ENCODE measurements at regions not wholly inside any gene's neighbourhood (a gene's known extent, or its start where the extent isn't known, plus 50 kb on each side); places are given as distances from the start of the nearest gene placed in this dataset.
"Not testable (repeated sequence)": the region's sequence is repeated elsewhere in the genome, so short reads cannot be mapped to it uniquely, and the experiment has no call there.

DNA sequence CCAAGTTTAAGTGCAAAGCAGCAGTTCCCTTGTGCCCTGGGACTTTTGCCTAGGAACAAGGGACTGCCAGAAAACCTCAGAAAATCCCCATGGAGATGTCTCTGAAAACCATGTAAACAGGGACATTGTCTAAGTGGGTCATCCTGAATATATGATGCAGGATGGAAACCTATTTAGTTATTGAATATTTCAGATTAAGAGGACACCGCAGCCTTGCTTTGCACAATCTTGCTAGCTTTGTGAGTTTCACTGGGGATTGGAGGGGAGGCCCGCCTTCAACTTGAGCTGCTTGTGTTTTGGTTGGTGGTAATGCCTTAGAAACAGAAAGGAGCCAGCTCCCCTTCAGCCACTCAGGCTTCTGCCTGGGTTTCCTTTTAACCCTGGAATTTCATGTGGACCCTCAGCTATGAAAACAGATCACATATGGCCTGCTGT lies 112.8 kb downstream of the C9orf152 start:
- DNase-seq (ENCODE audit: low spot score): no peak

DNA sequence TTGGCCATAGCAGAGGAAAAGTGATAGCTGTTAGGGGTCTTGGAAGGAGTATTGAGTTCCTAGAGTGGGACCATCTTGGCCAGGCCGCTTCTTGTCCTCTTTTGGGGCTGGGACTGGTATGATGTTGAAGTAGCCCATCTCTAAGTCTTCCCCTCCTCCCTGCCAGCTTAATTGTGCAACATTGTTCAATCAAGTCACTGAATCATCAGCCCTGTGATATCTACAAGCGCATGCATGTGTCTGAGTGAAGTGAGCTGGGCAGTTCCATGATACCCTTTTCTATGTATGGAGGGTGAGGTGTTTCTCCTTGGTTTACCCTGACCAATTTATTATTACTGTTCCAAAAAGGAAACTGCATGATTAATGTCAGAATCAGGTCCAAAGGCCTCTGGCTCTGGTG lies 112.2 kb downstream of the C9orf152 start:
- DNase-seq (ENCODE audit: low spot score): no peak

DNA sequence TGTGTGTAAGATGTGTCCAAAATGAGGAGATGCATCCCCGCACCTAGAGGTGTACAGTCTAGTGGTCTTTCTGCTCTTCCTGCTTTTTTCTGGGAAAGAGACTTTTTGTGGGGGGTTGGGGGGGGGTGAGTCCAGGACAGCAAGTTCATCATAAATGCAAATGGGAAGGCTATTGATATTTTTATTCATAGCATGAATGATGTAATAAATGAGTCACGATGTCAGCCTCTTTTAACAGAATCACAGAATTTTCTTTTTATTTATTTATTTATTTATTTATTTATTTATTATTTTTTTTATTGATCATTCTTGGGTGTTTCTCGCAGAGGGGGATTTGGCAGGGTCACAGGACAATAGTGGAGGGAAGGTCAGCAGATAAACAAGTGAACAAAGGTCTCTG lies 111.3 kb downstream of the C9orf152 start:
- DNase-seq (ENCODE audit: low spot score): not testable (repeated sequence)

DNA sequence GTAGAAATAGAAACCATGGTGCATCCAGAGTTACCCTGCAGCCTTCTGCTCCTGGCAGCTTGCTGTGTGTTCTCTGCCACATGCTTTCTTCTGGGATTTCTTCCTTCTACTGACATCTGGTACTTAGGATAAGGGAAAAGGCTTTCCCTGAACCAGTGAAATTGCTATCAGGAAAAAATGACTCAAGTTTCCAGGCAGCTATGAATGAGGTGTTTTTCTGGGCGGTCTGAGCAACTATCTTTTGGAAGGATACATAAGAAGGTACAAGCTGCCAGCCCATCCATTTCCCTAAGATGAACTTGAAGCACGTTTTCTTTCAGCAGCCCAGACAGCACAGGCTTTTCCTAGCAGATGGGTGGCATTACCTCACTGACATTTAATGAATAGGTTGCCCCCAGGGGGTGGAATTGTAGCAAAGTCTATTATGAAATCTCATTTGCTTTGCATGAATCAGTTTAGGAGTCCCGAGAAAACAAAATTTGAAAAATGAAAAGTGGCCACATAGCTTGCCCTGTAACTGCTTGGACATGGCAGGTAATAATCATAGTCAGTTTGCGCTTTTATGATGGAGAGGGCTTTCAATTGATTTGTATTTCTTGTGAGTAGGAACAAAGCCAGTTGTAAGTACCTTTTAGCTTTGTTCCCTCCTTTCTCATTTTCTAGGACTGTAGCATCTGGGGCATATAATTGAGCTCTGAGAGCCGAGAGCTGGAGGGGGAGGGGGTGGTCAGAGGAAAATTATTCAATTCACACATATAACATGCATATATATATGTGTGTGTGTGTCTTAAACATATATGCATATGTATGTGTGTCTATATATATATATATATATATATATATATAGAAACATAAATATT lies 108.5 kb downstream of the C9orf152 start:
- no peak for DNase-seq (ENCODE audit: low spot score)

DNA sequence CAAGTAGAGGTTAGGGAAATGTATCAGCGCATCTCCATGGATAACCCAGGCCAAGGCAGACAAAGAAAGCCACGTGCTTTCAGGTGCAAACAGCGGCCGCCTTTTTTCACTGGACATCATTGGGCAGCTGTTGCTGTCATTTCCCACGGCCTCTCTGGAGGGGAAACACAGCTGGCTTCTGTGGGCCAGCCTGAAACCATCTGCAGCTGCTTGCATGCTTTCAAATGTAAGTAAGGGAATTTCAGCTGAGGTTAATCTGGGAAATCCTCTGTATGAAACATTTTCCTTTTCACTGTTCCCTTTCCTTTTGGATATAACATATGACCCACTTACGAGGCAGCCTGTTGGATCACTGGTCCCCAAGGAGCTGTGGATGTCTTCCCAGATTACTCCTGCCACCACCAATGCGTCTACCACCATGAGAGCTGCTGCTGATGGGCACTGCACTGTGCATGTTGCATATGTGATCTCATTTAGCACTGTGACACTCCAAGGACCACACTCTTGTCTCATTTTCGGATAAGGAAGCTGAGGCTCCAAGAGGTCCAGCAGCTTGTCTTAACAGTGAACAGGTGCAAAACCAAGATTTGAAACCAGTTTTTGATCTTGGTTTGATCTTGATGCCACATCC lies 106.3 kb downstream of the C9orf152 start:
- DNase-seq (ENCODE audit: low spot score): no peak

DNA sequence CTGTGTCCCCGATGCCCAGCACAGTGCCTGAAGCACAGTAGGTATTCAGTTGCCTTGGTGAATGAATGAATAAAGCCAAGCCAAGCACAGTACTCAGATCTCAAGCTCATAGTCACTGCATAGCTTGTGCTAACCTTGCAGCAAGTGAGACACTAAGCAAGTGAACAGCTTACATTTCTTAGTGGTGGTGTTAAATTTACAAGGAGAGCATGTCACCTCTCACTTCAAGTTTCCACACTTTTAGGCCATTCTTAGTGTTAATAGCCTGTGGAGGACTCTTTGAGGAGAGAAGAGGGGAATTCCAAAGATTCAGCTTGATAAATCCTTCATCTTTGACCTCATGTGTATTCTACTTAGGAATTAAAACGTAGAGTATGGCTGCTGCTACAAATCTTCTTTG lies 104.7 kb downstream of the C9orf152 start:
- DNase-seq (ENCODE audit: low spot score): no peak

DNA sequence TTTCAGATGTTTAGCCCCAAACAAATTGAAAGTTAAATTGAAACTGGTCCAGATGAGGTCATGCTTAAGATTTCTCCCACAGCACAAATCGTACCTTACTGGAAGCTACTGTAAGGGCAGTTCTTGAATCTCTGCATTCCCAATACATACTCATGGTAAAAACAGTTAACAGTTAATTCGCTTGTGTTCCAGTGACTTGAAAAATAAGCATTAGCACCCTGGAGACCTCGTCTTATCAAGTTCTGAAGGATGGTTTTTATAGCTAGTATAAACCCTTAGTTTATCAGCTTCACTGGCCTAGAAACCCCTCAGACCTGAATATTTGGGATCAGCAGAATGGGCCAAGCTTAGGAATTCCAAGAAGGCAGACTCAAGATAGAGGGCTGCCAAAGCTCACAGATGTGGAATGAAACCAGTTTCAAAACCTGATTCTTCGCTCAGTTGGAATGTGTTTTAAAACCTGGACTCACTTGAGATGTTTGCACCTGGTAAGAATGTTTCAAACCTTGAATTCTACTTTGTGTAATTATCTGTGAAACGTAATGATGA lies 103.6 kb downstream of the C9orf152 start:
- DNase-seq (ENCODE audit: low spot score): no peak

DNA sequence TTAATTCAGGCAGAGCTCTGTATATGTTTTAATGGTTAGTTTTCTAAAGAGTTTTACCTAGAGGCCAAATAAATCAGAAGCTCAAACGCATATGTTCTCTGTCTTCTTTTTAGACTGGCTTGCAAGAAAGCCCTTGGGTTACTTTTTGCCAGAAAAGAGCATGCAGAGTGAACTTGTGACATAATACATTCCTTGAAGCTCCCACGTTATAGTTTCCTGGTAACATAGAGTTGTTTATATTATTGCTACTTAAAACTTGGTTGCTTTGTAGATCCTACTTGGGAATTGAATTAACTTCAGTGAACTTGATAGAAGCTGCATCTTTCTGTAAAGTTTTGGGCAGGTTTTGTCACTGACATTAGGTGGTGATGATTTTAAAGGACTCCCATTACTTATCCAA lies 102.9 kb downstream of the C9orf152 start:
- no peak for DNase-seq (ENCODE audit: low spot score)

DNA sequence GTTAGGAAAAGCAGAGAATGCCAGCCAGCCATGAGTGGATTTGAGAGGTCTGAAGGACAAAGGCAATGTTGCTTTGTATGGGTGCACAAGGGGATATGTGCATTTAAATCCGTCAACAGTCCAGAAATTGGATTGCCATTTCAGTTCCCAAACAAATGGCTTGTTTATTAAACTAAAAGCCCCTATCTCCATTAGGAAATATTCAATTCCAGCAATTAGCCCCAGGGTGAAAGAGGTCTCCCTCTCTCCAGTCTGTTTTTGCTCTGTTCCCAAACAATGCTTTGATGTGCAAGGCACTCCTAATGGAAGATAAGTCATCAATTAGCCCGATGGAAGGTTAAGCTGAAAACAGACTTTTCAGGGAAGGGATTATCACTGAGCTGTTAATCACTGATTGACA lies 101.3 kb downstream of the C9orf152 start:
- no peak for DNase-seq (ENCODE audit: low spot score)

DNA sequence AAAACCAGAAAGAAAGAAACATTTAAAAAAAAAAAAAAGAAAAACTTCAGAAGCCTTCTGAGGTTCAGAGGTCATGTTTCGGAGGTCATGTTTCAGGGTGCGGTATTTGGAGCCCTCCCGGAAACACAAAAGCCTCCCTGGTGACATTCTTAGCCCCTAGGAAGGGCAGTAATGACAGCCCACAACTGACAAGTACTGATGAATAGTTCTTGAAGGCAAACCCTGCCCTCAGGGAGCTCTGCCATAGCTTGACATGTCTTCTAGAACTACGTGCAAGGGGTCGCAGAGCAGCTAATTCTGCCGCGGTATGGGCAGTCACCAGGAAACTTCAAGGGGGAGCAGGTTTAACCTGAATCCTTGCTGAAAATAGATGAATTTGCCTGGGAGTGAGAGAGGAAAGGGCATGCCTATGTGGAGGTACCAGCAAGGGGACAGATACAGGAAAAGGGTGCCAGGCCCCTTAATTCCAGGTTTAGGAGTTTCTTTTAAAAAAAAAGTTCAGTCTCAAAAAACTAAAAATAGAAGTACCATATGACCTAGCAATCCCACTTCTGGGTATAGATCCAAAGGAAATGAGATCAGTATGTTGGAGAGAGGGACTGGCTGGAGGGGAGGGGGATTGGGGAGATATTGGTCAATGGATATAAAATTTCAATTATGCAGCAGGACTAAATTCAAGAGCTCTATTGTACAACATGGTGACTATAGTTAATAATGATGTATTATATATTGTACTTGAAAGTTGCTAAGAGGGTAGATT lies 98.4 kb downstream of the C9orf152 start:
- no peak for DNase-seq (ENCODE audit: low spot score)

DNA sequence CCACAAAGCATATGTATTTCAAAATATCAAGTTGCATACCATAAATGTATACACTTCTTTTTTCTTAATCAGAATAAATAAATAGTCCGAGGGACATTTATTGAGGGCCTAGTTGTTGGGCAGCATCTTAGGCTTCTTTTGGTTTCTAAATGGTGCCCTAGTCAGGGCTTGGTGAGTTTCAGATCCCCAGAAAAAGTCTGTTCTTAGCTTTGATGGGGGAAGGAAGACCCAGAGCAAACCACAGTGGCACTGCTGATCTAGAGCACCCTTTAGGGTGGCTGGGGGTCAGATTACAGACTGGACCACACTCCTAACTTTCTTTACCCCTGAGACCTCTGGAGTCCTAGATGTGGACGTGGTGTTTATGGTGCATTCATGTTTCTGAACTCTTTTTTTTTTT lies 97.8 kb downstream of the C9orf152 start:
- no peak for DNase-seq (ENCODE audit: low spot score)

DNA sequence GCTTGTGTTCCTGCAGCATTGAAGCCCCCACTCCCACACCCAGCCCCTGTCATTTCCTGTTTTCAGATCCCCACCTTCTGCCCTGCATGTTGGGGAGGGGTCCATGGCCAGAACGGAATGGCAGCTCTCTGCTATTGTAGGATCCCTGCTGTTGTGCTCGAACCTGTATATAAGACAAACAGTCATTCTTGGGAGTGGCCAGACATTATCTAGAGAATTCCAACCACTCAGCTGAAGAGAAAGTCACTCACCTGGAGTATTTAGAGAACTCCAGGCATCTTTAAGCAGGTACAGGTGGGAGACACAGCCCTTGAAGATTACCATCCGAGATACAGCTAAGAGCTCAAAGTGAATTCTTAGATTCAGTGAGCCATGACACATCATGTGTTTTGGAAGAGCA lies 96.1 kb downstream of the C9orf152 start:
- no peak for DNase-seq (ENCODE audit: low spot score)

DNA sequence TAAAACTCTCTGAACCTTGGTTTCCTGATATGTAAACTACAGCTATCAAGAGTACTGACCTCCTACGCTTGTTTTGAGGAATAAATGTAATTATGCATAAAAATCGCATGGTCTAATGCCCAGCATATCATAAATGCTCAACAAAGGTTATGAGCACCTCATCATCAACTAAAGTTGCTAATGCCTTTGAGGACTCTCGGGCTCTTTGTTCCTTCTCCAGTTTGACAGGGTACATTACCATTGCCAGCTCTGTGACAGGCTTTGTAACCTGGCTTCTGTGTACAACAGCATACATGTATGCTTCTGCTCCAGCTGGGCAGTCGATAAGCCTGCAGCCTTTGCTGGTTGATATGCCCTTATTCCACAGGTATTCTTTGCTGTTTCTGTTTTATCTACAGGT lies 95.2 kb downstream of the C9orf152 start:
- no peak for DNase-seq (ENCODE audit: low spot score)

DNA sequence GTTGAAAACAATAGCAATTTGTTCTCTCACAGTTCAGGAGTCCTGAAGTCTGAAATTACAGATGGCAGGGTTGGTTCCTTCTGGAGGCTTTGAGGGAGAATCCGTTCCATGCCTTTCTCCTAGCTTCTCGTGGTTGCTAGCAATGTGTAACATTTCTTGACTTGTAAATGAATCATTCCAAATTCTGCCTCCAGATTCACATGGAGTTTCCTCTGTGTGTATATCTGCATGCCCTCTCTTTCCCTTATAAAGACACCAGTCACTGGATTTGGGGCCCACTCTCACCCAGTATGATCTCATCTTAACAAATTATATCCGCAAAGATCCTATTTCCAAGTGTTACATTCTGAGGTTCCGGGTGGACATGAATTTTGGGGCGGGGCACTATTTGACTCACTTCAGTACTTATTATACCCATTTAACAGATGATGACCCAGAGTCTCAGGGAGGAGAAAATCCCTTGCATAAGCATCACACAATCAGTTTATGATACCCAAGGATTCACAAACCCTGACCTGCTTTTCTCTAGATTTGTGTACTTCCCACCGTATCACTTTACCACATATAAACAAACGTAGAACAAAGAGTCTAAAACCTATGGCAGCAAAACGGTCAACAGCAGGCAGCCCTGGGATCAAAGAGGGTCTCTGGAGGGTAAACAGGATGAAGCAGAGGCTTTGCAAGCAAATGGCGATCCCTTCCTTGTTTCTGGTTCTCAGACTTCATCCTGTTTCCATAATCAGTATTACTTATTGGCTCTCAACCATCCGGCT lies 93.7 kb downstream of the C9orf152 start:
- DNase-seq (ENCODE audit: low spot score): no peak

DNA sequence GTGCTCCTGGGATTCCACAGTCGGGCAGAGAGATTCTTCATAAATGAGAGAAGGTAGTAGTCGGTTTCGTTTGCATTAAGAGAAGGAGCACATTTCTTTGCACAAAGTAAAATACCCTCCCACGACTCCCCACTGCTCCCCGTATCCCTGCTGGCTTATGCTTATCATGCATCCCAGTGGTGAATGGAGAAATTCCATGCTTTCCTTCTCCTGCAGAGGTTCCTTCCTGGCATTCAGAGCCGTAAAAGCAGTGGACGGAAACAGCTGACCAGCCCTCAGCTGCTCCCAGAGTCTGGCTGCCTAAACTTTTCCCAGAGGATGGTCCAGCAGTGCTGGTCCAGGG lies 93.1 kb downstream of the C9orf152 start:
- no peak for DNase-seq (ENCODE audit: low spot score)

DNA sequence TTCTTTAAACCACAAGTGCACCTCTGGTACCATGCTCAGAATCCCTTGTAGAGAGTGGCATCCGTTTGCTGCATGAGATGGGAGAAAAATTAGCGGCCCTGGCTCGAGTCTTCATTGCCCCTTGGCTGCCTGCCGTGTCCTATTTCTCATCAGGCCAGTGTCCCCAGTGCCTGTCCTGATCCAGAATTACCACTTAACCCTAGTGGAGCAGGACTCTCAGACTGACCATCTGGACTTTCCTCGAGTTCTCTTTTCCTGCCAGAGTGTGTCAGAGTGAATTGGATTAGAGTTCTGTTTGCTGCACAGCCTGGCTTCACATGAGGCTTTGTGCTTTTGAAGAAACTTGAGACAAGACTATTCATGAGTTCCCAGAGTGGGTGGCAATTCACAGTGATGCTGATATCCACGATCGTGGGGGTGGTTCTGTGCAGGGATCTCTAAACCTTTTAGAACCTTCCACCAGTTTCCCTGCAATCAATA lies 92.6 kb downstream of the C9orf152 start:
- no peak for DNase-seq (ENCODE audit: low spot score)

DNA sequence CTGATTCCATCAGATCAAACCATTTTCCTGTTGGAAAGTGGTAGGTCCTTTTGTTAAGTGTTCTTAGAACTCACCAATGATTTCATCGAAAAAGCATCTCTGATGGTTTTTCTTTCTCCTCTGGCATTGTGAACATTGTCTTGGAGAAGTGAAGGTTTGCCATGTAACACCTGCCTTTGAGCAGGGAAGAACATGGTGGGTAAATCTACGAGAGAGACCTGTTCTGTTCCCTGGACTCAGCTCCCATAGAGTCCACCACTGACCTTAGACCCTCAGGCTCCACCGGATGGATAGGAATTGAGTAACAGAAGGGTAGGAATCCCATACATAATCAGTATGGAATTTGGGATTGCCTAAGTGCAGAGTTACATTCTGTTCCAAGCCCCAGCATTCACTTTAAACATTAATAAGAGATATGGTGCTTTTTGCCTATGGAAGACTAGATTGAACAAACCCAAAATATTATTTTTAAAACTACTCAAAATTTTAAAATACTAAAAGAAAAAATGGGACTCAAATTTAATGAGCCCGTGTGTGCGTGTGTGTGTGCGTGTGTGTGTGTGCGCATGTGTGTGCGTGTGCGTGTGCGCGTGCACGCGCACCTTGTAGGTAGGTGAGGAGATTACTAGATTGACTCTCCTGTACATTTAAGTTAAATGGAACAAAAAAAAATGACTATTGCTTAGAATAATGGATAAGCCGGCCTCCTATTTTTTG lies 92.0 kb downstream of the C9orf152 start:
- peak; percentile 69 for DNase-seq (ENCODE audit: low spot score)

DNA sequence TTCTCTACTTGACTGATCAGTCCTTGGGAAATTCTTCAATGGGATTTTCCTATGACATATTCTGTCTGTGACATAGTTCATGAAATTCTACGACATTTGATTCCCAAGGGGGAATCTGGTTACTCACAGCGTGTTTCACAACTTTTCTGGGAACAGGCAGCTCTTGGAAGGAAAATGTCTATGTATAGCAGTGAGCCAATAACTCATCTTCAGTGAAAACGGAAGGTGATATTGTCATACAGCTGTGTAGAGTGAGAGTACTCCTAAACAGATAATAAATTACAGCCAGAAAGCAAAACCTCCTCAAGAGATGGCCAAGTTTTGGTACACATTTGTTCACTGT lies 91.4 kb downstream of the C9orf152 start:
- DNase-seq (ENCODE audit: low spot score): no peak

DNA sequence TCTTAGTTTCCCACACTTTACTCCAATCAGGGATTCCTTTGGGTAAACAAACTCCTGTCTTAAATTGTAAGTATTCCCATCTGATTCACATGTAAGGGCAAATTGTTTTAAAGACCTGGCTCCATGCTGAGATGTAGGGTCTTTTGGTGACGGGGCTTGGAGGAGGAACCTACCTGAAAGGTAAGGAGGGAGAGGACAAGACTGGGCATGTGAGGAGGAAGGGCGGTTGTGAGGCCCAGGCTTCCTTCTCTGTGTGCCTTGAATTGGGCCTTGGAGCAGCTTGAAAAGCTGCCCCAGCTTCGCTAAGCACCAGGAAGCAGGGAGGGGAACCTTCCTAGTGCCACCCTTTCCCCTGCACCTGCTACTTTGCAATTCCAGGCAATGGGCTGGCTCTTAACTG lies 86.8 kb downstream of the C9orf152 start:
- DNase-seq (ENCODE audit: low spot score): no peak

DNA sequence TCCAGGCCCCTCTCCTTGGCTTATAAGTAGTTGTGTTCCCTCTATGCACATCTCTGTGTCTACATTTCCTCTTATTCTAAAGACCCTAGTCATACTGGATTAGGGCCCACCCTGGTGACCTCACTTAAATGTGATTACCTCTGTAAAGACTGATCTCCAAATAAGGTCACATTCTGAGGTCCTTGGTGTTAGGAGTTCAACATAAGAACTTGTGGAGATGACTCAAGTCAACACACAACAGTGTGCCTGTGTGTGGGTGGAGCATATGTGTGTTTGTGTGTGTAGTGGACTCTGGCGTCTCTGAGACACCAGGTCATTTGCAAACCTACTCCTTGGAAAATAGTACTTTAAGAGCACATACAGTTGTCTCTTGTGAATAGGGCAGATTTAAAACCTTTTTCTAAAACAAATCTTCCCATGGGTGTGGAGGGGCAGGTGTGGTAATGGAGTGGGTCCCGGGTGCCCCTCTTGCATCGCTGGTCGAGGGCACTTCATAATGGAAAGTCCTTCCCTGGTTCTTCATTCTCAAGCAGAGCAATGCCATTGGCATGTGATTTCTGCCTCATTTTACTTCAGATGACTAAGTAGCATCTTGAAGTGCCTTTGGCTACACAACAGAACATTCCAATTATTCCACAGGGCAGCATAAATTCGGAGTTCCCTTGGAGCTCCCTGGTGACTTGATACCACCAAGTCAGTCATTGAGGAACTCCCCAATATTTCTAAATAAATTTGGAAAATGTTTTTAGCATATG lies 84.4 kb downstream of the C9orf152 start:
- no peak for DNase-seq (ENCODE audit: low spot score)

DNA sequence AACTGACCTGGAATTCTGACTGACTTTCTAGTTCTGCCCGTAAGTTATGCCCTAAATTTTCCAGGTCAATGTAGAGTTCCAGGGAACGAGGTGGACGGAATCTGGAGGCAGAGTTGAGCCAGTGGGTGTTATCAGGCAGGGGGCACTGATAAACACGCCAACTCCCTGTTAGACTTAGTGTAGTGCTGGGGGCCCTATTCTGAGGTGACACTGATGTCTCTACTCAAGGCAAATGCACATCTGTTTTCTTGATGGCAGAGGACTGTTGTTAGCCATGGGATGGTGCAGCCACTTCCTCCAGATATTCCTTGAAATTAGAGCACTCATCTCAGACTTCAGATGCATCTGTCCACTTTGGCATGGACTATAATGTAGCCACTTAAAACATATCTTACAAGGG lies 83.5 kb downstream of the C9orf152 start:
- DNase-seq (ENCODE audit: low spot score): no peak
